Body of pancreas (tissue), 4 donors: ENCODE measurements at regions not wholly inside any gene's neighbourhood (a gene's known extent, or its start where the extent isn't known, plus 50 kb on each side); places are given as distances from the start of the nearest gene placed in this dataset.

ENCODE experiments used
- POLR2A ChIP-seq, 3 donors: fragments of 450-650 bp; IDR thresholded peaks; one replicate each; pipeline ENCODE4 v1.6.1; 2016; ENCODE audit warnings: antibody characterized with exemption in 3 of 3, mild to moderate bottlenecking in 2 of 3
- TF ChIP-seq, protein P1 (sequence below), 7 experiments: fragments of 450-650 bp in 4 of 7; fragments of 200-600 bp in 3 of 7; sonication (generic) in 3 of 7; IDR thresholded peaks; one replicate each; pipeline ENCODE4 v1.5.1; 2016 to 2019; ENCODE audit warnings: antibody characterized with exemption in 7 of 7

DNA sequence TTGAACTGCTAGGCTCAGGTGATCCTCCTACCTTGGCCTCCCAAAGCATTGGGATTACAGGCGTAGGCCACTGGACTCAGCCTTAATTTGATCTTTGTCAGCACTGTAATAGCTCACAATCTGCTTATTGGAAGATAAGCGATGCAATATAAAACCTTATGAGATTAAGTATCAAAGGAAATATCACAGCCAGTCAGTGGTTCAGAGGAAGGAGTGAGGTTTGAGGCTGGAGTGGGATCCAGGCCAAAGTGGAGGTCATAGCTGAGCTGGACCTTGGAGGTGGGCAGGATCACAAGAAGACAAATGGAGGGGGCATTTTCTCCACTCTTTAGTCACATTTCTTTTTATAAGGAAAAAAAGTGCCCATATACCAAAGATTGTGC, 228.5 kb downstream of the RHOU start:
- TF ChIP-seq, protein P1, sequence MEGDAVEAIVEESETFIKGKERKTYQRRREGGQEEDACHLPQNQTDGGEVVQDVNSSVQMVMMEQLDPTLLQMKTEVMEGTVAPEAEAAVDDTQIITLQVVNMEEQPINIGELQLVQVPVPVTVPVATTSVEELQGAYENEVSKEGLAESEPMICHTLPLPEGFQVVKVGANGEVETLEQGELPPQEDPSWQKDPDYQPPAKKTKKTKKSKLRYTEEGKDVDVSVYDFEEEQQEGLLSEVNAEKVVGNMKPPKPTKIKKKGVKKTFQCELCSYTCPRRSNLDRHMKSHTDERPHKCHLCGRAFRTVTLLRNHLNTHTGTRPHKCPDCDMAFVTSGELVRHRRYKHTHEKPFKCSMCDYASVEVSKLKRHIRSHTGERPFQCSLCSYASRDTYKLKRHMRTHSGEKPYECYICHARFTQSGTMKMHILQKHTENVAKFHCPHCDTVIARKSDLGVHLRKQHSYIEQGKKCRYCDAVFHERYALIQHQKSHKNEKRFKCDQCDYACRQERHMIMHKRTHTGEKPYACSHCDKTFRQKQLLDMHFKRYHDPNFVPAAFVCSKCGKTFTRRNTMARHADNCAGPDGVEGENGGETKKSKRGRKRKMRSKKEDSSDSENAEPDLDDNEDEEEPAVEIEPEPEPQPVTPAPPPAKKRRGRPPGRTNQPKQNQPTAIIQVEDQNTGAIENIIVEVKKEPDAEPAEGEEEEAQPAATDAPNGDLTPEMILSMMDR (IDR thresholded peaks at IDR 0.05) = no peak
- TF ChIP-seq POLR2A (IDR thresholded peaks at IDR 0.05) = no peak
